Panc1 (cell line): ENCODE measurements at regions not wholly inside any gene's neighbourhood (a gene's known extent, or its start where the extent isn't known, plus 50 kb on each side); places are given as distances from the start of the nearest gene placed in this dataset.
"Not testable (repeated sequence)": the region's sequence is repeated elsewhere in the genome, so short reads cannot be mapped to it uniquely, and the experiment has no call there.

Source experiments
- ATAC-seq: fragments of 200-7000 bp; cut with Tn5 transposase; 2 replicates; pipeline ENCODE4 v1.9.1; 2020; ENCODE audit warnings: mild to moderate bottlenecking, moderate library complexity
- BruUV-seq: library from RNA; stranded (reverse); fragments of 400-500 nt; replicated peaks from 2 replicates; lab custom pipeline; 2021; lab: Mats Ljungman, UMichigan
- CTCF ChIA-PET: fragments of 300-600 bp; sonication (Branson Sonifier 250); formaldehyde crosslinking; loops from one replicate; lab custom pipeline; 2022; ENCODE audit warnings: antibody characterized with exemption; lab: Charles Lee
- POLR2A ChIA-PET: fragments of 300-600 bp; sonication (Branson Sonifier 250); formaldehyde crosslinking; loops from one replicate; lab custom pipeline; 2022; ENCODE audit warnings: antibody characterized with exemption; lab: Charles Lee
- DNase-seq: peaks from one replicate; pipeline ENCODE4 v3.0.0-alpha.2; 2010; ENCODE audit warnings: low read depth, low spot score
- H3K27ac ChIP-seq: 2 replicates; pipeline ENCODE4 v1.5.1; 2011; ENCODE audit warnings: mild to moderate bottlenecking, low read length, inconsistent platforms
- H3K27me3 ChIP-seq: fragments of 200-500 bp; sonication (Bioruptor generic); 2 replicates; pipeline ENCODE4 v1.6.0; 2014; ENCODE audit warnings: low read length, inconsistent platforms; ENCODE audit not compliant: control insufficient read depth, insufficient read depth
- H3K36me3 ChIP-seq: fragments of 200-500 bp; sonication (Bioruptor generic); 2 replicates; pipeline ENCODE4 v1.5.1; 2014; ENCODE audit warnings: inconsistent platforms, mild to moderate bottlenecking, low read length, moderate library complexity; ENCODE audit not compliant: control insufficient read depth, insufficient read depth
- H3K4me1 ChIP-seq: 2 replicates; pipeline ENCODE4 v1.5.1; 2011; ENCODE audit warnings: inconsistent platforms, mild to moderate bottlenecking, low read length, moderate library complexity; ENCODE audit not compliant: control insufficient read depth, insufficient read depth
- H3K4me3 ChIP-seq, 2 experiments: 2 replicates each; pipeline ENCODE4 v1.5.1; 2011 to 2012; ENCODE audit warnings: low read depth in 2 of 2, low read length in 2 of 2, mild to moderate bottlenecking in 2 of 2, inconsistent platforms in 1 of 2, moderate library complexity in 1 of 2
- H3K9me3 ChIP-seq: fragments of 200-500 bp; sonication (Bioruptor generic); 2 replicates; pipeline ENCODE4 v1.5.1; 2014; ENCODE audit warnings: low read depth, mild to moderate bottlenecking, inconsistent platforms, low read length, moderate library complexity; ENCODE audit not compliant: control insufficient read depth, insufficient read depth
- POLR2AphosphoS5 ChIP-seq: IDR thresholded peaks from 2 replicates; pipeline ENCODE4 v1.6.1; 2012; ENCODE audit warnings: mild to moderate bottlenecking, low read depth, low read length, moderate library complexity
- SIN3A ChIP-seq: IDR thresholded peaks from 2 replicates; pipeline ENCODE4 v1.6.1; 2012; ENCODE audit warnings: low read depth, mild to moderate bottlenecking, low read length, moderate library complexity, borderline replicate concordance; ENCODE audit not compliant: insufficient read depth
- TCF7L2 ChIP-seq: IDR thresholded peaks from 2 replicates; pipeline ENCODE4 v1.6.1; 2011; ENCODE audit warnings: mild to moderate bottlenecking, low read depth, low read length, inconsistent platforms
- in situ Hi-C: cut with HindIII; loops from 2 replicates; pipeline ENCODE4 v1.10.0; 2016; ENCODE audit warnings: low sequenced_read_pairs, low pct_unique_long_range_greater_than_20kb
- intact Hi-C: fragments of 100-400 bp; cut with micrococcal nuclease; formaldehyde crosslinking; loops from one replicate; pipeline ENCODE4 v1.10.0; 2022; ENCODE audit not compliant: unreplicated experiment
- TF ChIP-seq, protein P1 (sequence below): fragments of 450-650 bp; IDR thresholded peaks from 2 replicates; pipeline ENCODE4 v1.5.1; 2017; ENCODE audit warnings: mild to moderate bottlenecking
- TF ChIP-seq, protein P2 (sequence below), 2 experiments: IDR thresholded peaks; 2 replicates each; pipeline ENCODE4 v1.6.1; 2011 to 2012; ENCODE audit warnings: low read depth in 2 of 2, control low read depth in 1 of 2, low read length in 1 of 2, mild to moderate bottlenecking in 1 of 2, moderate library complexity in 1 of 2; ENCODE audit not compliant: insufficient read depth in 1 of 2

DNA sequence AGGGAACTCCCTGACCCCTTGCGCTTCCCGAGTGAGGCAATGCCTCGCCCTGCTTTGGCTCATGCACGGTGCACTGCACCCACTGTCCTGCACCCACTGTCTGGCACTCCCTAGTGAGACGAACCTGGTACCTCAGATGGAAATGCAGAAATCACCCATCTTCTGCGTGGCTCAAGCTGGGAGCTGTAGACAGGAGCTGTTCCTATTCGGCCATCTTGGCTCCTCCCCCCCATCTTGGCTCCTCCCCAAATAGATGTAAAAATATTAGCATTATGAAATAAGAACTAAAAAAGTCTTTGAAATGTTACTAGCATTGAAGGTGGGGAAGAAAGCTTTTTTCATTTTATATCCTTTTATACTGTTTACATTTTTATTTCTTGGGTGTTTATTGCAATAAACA lies 525.9 kb upstream of the PPP2R3A start:
- H3K27me3 ChIP-seq, POLR2A ChIA-PET, CTCF ChIA-PET, BruUV-seq, H3K27ac ChIP-seq, ATAC-seq, H3K4me1 ChIP-seq, DNase-seq, in situ Hi-C loops, H3K9me3 ChIP-seq, H3K36me3 ChIP-seq: not testable (repeated sequence)
- intact Hi-C loops = loop anchor here (10.0 kb wide), 1 partner anchor 585 kb away; no protein-coding TSS in a partner anchor
- peak overlapping the region; percentile 19 to 41; a peak in 3 of 4 replicates for H3K4me3 ChIP-seq

DNA sequence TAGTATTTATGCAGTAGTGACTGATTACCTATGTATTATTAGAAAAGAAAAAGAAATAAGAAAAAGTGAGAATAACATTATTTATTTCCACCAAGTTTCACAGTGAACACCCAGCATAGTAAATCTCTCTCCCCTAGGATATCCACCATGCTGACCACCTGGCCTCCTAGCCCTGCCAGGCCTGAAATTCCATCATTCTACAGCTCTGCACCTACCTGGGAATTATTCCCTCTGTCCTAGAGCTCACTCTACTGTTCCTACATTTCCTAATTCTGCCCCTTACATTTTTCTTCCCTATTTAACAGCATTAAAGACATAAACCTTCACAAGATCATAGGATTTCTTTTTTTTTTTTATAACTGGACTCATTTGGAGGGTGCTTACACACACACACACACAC lies 525.3 kb upstream of the PPP2R3A start:
- TF ChIP-seq, protein P1, sequence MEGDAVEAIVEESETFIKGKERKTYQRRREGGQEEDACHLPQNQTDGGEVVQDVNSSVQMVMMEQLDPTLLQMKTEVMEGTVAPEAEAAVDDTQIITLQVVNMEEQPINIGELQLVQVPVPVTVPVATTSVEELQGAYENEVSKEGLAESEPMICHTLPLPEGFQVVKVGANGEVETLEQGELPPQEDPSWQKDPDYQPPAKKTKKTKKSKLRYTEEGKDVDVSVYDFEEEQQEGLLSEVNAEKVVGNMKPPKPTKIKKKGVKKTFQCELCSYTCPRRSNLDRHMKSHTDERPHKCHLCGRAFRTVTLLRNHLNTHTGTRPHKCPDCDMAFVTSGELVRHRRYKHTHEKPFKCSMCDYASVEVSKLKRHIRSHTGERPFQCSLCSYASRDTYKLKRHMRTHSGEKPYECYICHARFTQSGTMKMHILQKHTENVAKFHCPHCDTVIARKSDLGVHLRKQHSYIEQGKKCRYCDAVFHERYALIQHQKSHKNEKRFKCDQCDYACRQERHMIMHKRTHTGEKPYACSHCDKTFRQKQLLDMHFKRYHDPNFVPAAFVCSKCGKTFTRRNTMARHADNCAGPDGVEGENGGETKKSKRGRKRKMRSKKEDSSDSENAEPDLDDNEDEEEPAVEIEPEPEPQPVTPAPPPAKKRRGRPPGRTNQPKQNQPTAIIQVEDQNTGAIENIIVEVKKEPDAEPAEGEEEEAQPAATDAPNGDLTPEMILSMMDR = no peak; the same call in 1 of the 2 replicates
- TF ChIP-seq SIN3A = no peak
- TF ChIP-seq POLR2AphosphoS5 = no peak
- TF ChIP-seq TCF7L2 = no peak
- in situ Hi-C loops = no loop called here
- ChIA-PET POLR2A (no interaction called here), CTCF (interaction anchor here (0.7 kb wide), 1 partner anchor 216 kb away, joined by 6 read pairs; no protein-coding TSS in a partner anchor)
- Histone ChIP-seq H3K36me3 (no peaks in the 10 kb centered on the region), H3K9me3 (no peaks in the 10 kb centered on the region), H3K4me3 (no peak overlapping the region), H3K4me1 (no peaks in the 10 kb centered on the region), H3K27ac (no peak overlapping the region), H3K27me3 (0 out of 2 replicates have a peak, but pooled peaks cover 5% of the 10 kb centered on the region)
- no peak for ATAC-seq
- DNase-seq = no peak
- intact Hi-C loops = no loop called here
- no TSS peak for BruUV-seq

DNA sequence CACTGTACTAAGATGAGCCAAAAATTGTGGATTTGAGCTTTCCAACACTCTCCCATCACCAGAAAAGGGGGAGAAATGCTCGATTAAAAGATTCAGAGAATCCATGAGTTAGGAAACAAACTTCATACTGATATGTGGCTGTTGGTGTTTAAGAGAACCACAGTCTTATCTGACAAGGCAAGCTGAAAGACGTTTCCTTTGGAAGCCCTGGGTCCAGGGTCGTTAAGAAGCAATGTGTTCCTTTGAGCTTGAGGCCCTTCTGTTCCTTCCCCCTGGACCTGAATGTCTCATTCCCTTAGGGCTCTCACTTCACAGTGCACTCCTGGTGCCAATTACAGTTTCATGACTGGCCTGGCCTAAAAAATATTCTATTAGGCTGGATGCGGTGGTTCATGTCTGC lies 524.8 kb upstream of the PPP2R3A start:
- ChIA-PET POLR2A (no interaction called here), CTCF (interaction anchor here (0.7 kb wide), 1 partner anchor 216 kb away, joined by 6 read pairs; no protein-coding TSS in a partner anchor)
- no peaks in the 10 kb centered on the region for H3K9me3 ChIP-seq
- TF ChIP-seq TCF7L2 (no peak), POLR2AphosphoS5 (no peak), SIN3A (no peak)
- TF ChIP-seq, protein P2, sequence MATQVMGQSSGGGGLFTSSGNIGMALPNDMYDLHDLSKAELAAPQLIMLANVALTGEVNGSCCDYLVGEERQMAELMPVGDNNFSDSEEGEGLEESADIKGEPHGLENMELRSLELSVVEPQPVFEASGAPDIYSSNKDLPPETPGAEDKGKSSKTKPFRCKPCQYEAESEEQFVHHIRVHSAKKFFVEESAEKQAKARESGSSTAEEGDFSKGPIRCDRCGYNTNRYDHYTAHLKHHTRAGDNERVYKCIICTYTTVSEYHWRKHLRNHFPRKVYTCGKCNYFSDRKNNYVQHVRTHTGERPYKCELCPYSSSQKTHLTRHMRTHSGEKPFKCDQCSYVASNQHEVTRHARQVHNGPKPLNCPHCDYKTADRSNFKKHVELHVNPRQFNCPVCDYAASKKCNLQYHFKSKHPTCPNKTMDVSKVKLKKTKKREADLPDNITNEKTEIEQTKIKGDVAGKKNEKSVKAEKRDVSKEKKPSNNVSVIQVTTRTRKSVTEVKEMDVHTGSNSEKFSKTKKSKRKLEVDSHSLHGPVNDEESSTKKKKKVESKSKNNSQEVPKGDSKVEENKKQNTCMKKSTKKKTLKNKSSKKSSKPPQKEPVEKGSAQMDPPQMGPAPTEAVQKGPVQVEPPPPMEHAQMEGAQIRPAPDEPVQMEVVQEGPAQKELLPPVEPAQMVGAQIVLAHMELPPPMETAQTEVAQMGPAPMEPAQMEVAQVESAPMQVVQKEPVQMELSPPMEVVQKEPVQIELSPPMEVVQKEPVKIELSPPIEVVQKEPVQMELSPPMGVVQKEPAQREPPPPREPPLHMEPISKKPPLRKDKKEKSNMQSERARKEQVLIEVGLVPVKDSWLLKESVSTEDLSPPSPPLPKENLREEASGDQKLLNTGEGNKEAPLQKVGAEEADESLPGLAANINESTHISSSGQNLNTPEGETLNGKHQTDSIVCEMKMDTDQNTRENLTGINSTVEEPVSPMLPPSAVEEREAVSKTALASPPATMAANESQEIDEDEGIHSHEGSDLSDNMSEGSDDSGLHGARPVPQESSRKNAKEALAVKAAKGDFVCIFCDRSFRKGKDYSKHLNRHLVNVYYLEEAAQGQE (IDR thresholded peaks at IDR 0.05; ENCODE audit: insufficient read depth in 1 of 2, low read depth in 2 of 2, low read length in 1 of 2) = no peak
- TF ChIP-seq, protein P1 = no peak
- no peak overlapping the region for H3K4me3 ChIP-seq
- H3K27ac ChIP-seq = no peak overlapping the region
- intact Hi-C loops = no loop called here
- ATAC-seq (no peak), DNase-seq (no peak)
- H3K4me1 ChIP-seq = no peaks in the 10 kb centered on the region
- in situ Hi-C loops = no loop called here
- no TSS peak for BruUV-seq
- H3K27me3 ChIP-seq = peaks cover 8% of the 10 kb centered on the region
- H3K36me3 ChIP-seq = no peaks in the 10 kb centered on the region
